ENCODE measurements at regions not wholly inside any gene's neighbourhood (a gene's known extent, or its start where the extent isn't known, plus 50 kb on each side); places are given as distances from the start of the nearest gene placed in this dataset.

DNA sequence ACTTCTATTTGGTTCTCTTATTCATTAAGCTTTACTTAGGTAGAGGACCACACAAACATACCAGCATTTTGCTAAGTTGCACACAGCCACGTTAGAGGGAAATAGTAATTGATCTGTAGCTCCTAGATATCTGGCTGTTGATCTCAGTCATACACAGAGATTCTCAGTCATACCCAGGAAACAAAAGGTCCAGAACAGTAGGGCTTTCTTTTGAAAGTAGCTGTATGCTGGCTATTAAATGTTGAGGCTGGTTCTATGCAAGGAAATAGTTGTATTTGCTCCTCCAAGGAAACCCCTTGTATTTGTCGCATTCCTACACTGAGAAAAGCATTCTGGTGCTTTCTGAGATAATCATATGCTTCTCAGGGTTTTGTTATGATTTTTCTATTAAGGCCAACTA, 523.8 kb downstream of the SOX2 start:
- Histone ChIP-seq H3K23ac (ENCODE audit: low read depth, low read length) (no peak overlapping the region), H3K4me2 (ENCODE audit: low read depth, low read length) (no peak overlapping the region), H4K8ac (ENCODE audit: low read depth in 2 of 2, low read length in 2 of 2) (no peak overlapping the region), H3K79me1 (ENCODE audit: low read depth in 1 of 2, low read length in 2 of 2) (no peaks in the 10 kb centered on the region), H3K9me1 (ENCODE audit: insufficient read depth, low read length) (no peaks in the 10 kb centered on the region), H3K27me3 (ENCODE audit: control insufficient read depth, insufficient read depth, low read length) (no peaks in the 10 kb centered on the region), H3K27ac (ENCODE audit: insufficient read depth, low read length) (no peak overlapping the region), H3K4me1 (ENCODE audit: control insufficient read depth, insufficient read depth, low read length) (no peaks in the 10 kb centered on the region), H2AK5ac (ENCODE audit: low read depth, low read length) (no peak overlapping the region), H4K91ac (ENCODE audit: insufficient read depth, low read depth, low read length) (no peak overlapping the region), H3K9me3 (ENCODE audit: control insufficient read depth, insufficient read depth, low read length) (peaks cover 11% of the 10 kb centered on the region), H2BK5ac (ENCODE audit: low read depth, low read length, poor library complexity, severe bottlenecking) (no peak overlapping the region), H2BK120ac (ENCODE audit: low read depth, low read length) (no peak overlapping the region), H3K4me3 (ENCODE audit: insufficient read depth, low read depth, low read length) (no peak overlapping the region), H3K14ac (replicated peaks; ENCODE audit: low read depth, low read length) (no peak overlapping the region), H4K5ac (ENCODE audit: low read depth, low read length) (no peak overlapping the region), H4K20me1 (ENCODE audit: insufficient read depth, low read length) (no peaks in the 10 kb centered on the region), H3K36me3 (ENCODE audit: control insufficient read depth, insufficient read depth, low read length) (no peaks in the 10 kb centered on the region), H2AK9ac (replicated peaks; ENCODE audit: low read depth, low read length, poor library complexity) (no peak overlapping the region), H3K9ac (ENCODE audit: low read depth, low read length) (no peak overlapping the region), H2AFZ (replicated peaks; ENCODE audit: low read length, poor library complexity) (no peak overlapping the region), H2BK20ac (ENCODE audit: low read depth, low read length) (no peak overlapping the region), H2BK15ac (ENCODE audit: low read depth, low read length) (no peak overlapping the region), H3K4ac (ENCODE audit: low read depth, low read length) (no peak overlapping the region), H3K56ac (ENCODE audit: extremely low read depth, insufficient read depth, low read length) (no peak overlapping the region), H3K18ac (ENCODE audit: low read depth, low read length) (no peak overlapping the region)
- in situ Hi-C loops (cut with MboI; ENCODE audit: low sequenced_read_pairs) (no loop called here), dilution Hi-C loops (cut with HindIII; ENCODE audit: low sequenced_read_pairs, unreplicated experiment) (no loop called here), intact Hi-C loops (cut with micrococcal nuclease) (no loop called here)
- TF ChIP-seq CEBPB (IDR thresholded peaks at IDR 0.05; ENCODE audit: low read depth, low read length) (no peak), MXI1 (IDR thresholded peaks at IDR 0.05; ENCODE audit: borderline replicate concordance, low read depth, low read length) (no peak), BHLHE40 (IDR thresholded peaks at IDR 0.05; ENCODE audit: low read depth, low read length) (no peak), CHD1 (IDR thresholded peaks at IDR 0.05; ENCODE audit: low read depth, low read length) (no peak), RFX5 (IDR thresholded peaks at IDR 0.05; ENCODE audit: low read depth, low read length) (no peak), MAZ (IDR thresholded peaks at IDR 0.05; ENCODE audit: borderline replicate concordance, low read depth, low read length) (no peak), POLR2A (IDR thresholded peaks at IDR 0.05; ENCODE audit: low read depth, low read length) (no peak), NFE2L2 (IDR thresholded peaks at IDR 0.05; ENCODE audit: low read depth, low read length) (no peak)
- TF ChIP-seq, protein P1, sequence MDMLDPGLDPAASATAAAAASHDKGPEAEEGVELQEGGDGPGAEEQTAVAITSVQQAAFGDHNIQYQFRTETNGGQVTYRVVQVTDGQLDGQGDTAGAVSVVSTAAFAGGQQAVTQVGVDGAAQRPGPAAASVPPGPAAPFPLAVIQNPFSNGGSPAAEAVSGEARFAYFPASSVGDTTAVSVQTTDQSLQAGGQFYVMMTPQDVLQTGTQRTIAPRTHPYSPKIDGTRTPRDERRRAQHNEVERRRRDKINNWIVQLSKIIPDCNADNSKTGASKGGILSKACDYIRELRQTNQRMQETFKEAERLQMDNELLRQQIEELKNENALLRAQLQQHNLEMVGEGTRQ (IDR thresholded peaks at IDR 0.05; ENCODE audit: low read depth, low read length), result no peak
- TF ChIP-seq, protein P2, sequence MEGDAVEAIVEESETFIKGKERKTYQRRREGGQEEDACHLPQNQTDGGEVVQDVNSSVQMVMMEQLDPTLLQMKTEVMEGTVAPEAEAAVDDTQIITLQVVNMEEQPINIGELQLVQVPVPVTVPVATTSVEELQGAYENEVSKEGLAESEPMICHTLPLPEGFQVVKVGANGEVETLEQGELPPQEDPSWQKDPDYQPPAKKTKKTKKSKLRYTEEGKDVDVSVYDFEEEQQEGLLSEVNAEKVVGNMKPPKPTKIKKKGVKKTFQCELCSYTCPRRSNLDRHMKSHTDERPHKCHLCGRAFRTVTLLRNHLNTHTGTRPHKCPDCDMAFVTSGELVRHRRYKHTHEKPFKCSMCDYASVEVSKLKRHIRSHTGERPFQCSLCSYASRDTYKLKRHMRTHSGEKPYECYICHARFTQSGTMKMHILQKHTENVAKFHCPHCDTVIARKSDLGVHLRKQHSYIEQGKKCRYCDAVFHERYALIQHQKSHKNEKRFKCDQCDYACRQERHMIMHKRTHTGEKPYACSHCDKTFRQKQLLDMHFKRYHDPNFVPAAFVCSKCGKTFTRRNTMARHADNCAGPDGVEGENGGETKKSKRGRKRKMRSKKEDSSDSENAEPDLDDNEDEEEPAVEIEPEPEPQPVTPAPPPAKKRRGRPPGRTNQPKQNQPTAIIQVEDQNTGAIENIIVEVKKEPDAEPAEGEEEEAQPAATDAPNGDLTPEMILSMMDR (conservative IDR thresholded peaks at IDR 0.05; ENCODE audit: low read depth, low read length), result no peak
- no peak for ATAC-seq (ENCODE audit: low read depth)
- BruUV-seq (replicated peaks), result no TSS peak
- WGBS, 2 experiments (ENCODE audit: extremely low coverage in 2 of 2, insufficient read length in 1 of 2), result no CpG with 5 or more reads among the region's 2 CpGs
- DNase-seq, result no peak
- CTCF ChIA-PET, result no interaction called here
- POLR2A ChIA-PET (ENCODE audit: unreplicated experiment), result no interaction called here
